Left renal cortex interstitium (tissue), 4 donors: ENCODE measurements at regions not wholly inside any gene's neighbourhood (a gene's known extent, or its start where the extent isn't known, plus 50 kb on each side); places are given as distances from the start of the nearest gene placed in this dataset.
A peak's percentile ranks its signal among the peaks of the same experiment; 100 is the strongest.
"Not testable (repeated sequence)": the region's sequence is repeated elsewhere in the genome, so short reads cannot be mapped to it uniquely, and the experiment has no call there.

Experiments used
- DNase-seq, 4 donors: peaks; one replicate each; pipeline ENCODE4 v3.0.0-alpha.2; 2013; ENCODE audit warnings: low read depth in 4 of 4, low spot score in 2 of 4, missing footprints in 1 of 4

GRCh38 chr2:41222593-41222992 lies 770.7 kb upstream of the SLC8A1 start:
- no peak for DNase-seq

- DNase-seq = no peak
Measured at GRCh38 chr2:41234093-41234492, 782.2 kb upstream of the SLC8A1 start.

GRCh38 chr2:41241325-41242000 lies 789.6 kb upstream of the SLC8A1 start:
- DNase-seq = no peak

- DNase-seq = no peak
Measured at GRCh38 chr2:41242001-41242331, 790.1 kb upstream of the SLC8A1 start.

- DNase-seq = no peak
Measured at GRCh38 chr2:41267929-41268659, 779.7 kb upstream of the PKDCC start.

GRCh38 chr2:41283079-41283775 lies 764.6 kb upstream of the PKDCC start:
- no peak for DNase-seq

GRCh38 chr2:41293491-41293890 lies 754.3 kb upstream of the PKDCC start:
- no peak for DNase-seq

DNA sequence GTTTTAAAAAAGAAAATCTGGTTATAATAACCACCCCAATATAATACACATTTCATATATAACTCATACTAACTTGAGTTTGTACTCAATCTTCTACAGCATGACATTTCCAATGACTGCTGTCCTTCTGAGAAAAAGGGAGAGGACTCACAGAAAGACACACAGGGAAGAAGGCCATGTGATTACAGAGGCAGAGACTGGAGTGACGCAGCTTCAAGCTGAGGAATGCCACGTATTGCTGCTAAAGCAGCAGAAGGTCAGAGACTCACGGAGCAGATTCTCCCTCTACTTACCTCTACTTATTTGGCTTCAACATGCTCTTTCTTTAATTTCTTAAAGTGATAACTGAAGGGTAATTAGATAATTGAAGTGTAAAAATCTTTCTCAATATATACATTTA lies 753.5 kb upstream of the PKDCC start:
- DNase-seq = no peak

DNA sequence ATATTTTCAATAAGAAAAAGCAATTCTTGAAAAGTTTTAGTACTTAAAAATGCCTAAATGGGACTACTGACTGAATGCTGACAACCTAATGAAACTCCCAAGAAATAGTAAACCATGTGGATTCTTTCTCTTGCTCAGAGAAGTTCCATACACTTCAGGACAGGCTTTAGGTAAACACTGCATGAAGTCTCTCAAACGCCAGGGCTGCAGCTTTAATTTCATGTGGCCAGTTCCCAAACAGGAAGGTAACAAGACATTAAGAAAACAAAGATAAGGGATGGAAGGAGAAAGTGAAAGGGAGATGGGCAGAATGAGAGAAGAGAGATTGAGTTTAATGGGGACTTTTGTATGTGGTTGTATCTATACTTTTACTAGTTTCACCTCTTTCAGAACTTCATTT lies 734.7 kb upstream of the PKDCC start:
- DNase-seq = no peak

GRCh38 chr2:41314511-41315070 lies 733.2 kb upstream of the PKDCC start:
- DNase-seq = peak in 1 of 4 donors; percentile 50

DNA sequence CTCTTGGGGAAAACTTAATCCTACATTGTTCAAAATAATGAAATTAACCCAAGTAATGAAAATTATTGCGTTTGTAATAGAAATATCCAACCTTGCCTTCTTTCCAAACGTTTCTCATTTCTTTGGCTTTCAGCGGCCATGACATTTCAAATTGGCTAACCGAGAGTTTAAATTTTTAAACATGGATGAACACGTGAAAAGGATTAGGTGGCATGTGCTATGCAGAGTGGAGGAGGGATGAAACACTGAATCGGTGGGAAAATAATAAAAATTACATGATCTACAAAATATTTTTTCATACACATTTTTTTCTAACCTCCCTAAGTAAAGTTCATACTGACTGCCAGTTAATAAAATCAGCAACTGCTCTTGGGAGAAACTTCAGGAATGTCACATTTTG lies 728.4 kb upstream of the PKDCC start:
- no peak for DNase-seq

DNA sequence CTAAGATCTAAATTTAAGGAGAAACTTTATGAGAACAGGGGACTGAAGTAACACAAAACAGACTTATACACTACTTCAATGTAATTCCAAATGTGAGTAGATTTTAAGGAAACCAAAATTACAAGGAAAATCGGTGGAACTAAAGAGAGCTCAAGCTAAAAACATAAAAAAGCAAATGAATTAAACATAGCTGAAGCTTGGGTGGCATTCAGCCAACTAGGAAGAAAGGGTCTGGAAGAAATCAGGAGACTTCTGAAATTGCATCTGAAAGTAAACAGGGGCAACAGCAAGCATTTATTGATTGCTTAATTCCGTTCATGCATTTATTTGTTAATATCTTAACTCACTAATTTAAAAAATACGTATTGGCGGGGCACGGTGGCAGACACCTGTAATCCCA lies 727.3 kb upstream of the PKDCC start:
- no peak for DNase-seq

- DNase-seq = no peak
Measured at GRCh38 chr2:41321351-41321750, 726.5 kb upstream of the PKDCC start.

GRCh38 chr2:41326851-41327250 lies 721.0 kb upstream of the PKDCC start:
- no peak for DNase-seq

GRCh38 chr2:41329040-41329439 lies 718.8 kb upstream of the PKDCC start:
- no peak for DNase-seq

- DNase-seq = no peak
Measured at GRCh38 chr2:41334159-41334558, 713.7 kb upstream of the PKDCC start.

GRCh38 chr2:41335573-41335972 lies 712.2 kb upstream of the PKDCC start:
- DNase-seq = not testable (repeated sequence)

DNA sequence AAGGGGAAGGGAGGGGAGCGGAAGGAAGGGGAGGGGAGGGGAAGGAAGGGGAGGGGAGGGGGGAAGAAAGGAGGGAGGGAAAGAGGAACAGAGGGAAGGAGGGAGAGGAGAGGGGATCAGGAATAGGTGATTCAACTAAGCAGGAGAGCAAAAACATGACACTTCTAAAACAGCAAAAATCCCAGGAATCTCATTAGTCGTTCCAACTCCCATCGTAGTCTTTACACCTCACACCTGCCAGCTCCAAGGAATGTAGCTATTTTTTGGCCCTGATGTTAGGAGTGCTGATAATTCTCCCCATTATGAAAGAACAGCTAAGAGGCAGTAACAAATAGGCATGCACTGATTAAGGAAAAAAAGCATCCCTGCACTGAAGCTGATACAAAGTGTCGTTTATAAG lies 709.9 kb upstream of the PKDCC start:
- no peak for DNase-seq

GRCh38 chr2:41344529-41344928 lies 703.3 kb upstream of the PKDCC start:
- no peak for DNase-seq

- DNase-seq = no peak
Measured at GRCh38 chr2:41353060-41353459, 694.8 kb upstream of the PKDCC start.

DNA sequence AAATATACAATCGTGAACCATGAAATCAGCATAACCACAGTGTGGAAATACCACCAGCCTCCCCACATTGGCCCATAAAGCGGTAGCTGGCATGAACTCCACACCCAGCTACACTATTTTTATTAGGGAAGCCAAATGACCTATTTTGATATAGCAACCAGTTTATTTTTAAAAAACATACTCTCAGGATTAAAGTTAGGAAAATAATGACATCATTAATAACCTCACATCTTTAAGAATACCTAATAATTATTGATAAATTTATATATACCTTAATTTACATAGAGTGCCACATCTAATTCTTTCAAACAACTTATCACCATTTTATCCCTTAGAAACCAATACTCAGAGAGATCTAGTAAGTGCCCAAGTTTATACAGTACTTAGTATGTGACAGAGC lies 692.0 kb upstream of the PKDCC start:
- DNase-seq = no peak

- DNase-seq = no peak
Measured at GRCh38 chr2:41364842-41365241, 683.0 kb upstream of the PKDCC start.
